ENCODE measurements at regions not wholly inside any gene's neighbourhood (a gene's known extent, or its start where the extent isn't known, plus 50 kb on each side); places are given as distances from the start of the nearest gene placed in this dataset.

GRCh38 chr9:13879011-13879410 lies 434.9 kb downstream of the NFIB start:
- H4K20me1 ChIP-seq (ENCODE audit: insufficient read depth, low read length): no peaks in the 10 kb centered on the region
- H3K36me3 ChIP-seq (ENCODE audit: insufficient read depth, low read length): no peaks in the 10 kb centered on the region
- H3K4me1 ChIP-seq (ENCODE audit: insufficient read depth, low read length, poor library complexity, severe bottlenecking): no peaks in the 10 kb centered on the region
- intact Hi-C loops (cut with micrococcal nuclease; ENCODE audit: unreplicated experiment): no loop called here
- POLR2A ChIA-PET: interaction anchor here (1.5 kb wide), 1 partner anchor 9 kb away, joined by 4 read pairs; no protein-coding TSS in a partner anchor
- BruUV-seq (replicated peaks): no TSS peak
- no peak overlapping the region for H3K27ac ChIP-seq (ENCODE audit: low read depth, low read length, poor library complexity, severe bottlenecking)
- CTCF ChIA-PET (ENCODE audit: unreplicated experiment): no interaction called here
- no peak overlapping the region for H2AFZ ChIP-seq (ENCODE audit: low read length)
- no peaks in the 10 kb centered on the region for H3K79me2 ChIP-seq (ENCODE audit: insufficient read depth, low read depth, low read length)
- H3K9me3 ChIP-seq (ENCODE audit: low read length): no peaks in the 10 kb centered on the region
- H3K4me3 ChIP-seq (ENCODE audit: low read depth, low read length, poor library complexity, severe bottlenecking): no peak overlapping the region
- TF ChIP-seq CTCF (conservative IDR thresholded peaks at IDR 0.05; ENCODE audit: low read length) (no peak), EZH2phosphoT487 (IDR thresholded peaks at IDR 0.05; ENCODE audit: borderline replicate concordance, low read depth, low read length) (no peak)
- DNase-seq (ENCODE audit: low spot score): no peak
- H3K4me2 ChIP-seq (ENCODE audit: low read length): no peak overlapping the region
- no peaks in the 10 kb centered on the region for H3K9me2 ChIP-seq (ENCODE audit: insufficient read depth, low read length)

GRCh38 chr9:13878241-13878711 lies 435.7 kb downstream of the NFIB start:
- POLR2A ChIA-PET: interaction anchor here (0.5 to 1.5 kb wide), 4 partner anchors 8 to 351 kb away, joined by 3 to 6 read pairs (median 4); no protein-coding TSS in a partner anchor
- TF ChIP-seq EZH2phosphoT487 (IDR thresholded peaks at IDR 0.05; ENCODE audit: borderline replicate concordance, low read depth, low read length) (no peak), CTCF (conservative IDR thresholded peaks at IDR 0.05; ENCODE audit: low read length) (no peak)

GRCh38 chr9:13876741-13877140 lies 437.2 kb downstream of the NFIB start:
- Histone ChIP-seq H4K20me1 (ENCODE audit: insufficient read depth, low read length) (no peaks in the 10 kb centered on the region), H3K4me3 (ENCODE audit: low read depth, low read length, poor library complexity, severe bottlenecking) (no peak overlapping the region), H3K36me3 (ENCODE audit: insufficient read depth, low read length) (no peaks in the 10 kb centered on the region), H3K4me1 (ENCODE audit: insufficient read depth, low read length, poor library complexity, severe bottlenecking) (no peaks in the 10 kb centered on the region), H3K9me3 (ENCODE audit: low read length) (no peaks in the 10 kb centered on the region), H2AFZ (ENCODE audit: low read length) (no peak overlapping the region), H3K27ac (ENCODE audit: low read depth, low read length, poor library complexity, severe bottlenecking) (no peak overlapping the region), H3K4me2 (ENCODE audit: low read length) (no peak overlapping the region), H3K79me2 (ENCODE audit: insufficient read depth, low read depth, low read length) (no peaks in the 10 kb centered on the region), H3K9me2 (ENCODE audit: insufficient read depth, low read length) (no peaks in the 10 kb centered on the region)
- CTCF ChIA-PET (ENCODE audit: unreplicated experiment): no interaction called here
- TF ChIP-seq EZH2phosphoT487 (IDR thresholded peaks at IDR 0.05; ENCODE audit: borderline replicate concordance, low read depth, low read length) (no peak), CTCF (conservative IDR thresholded peaks at IDR 0.05; ENCODE audit: low read length) (no peak)
- no TSS peak for BruUV-seq (replicated peaks)
- intact Hi-C loops (cut with micrococcal nuclease; ENCODE audit: unreplicated experiment): no loop called here
- POLR2A ChIA-PET: interaction anchor here (0.7 kb wide), 1 partner anchor 116 kb away, joined by 3 read pairs; no protein-coding TSS in a partner anchor
- DNase-seq (ENCODE audit: low spot score): no peak

More at GRCh38 chr9:13878241-13878711, 435.7 kb downstream of the NFIB start:
- CTCF ChIA-PET (ENCODE audit: unreplicated experiment): no interaction called here
- Histone ChIP-seq H3K4me3 (ENCODE audit: low read depth, low read length, poor library complexity, severe bottlenecking) (no peak overlapping the region), H3K79me2 (ENCODE audit: insufficient read depth, low read depth, low read length) (no peaks in the 10 kb centered on the region), H4K20me1 (ENCODE audit: insufficient read depth, low read length) (no peaks in the 10 kb centered on the region), H2AFZ (ENCODE audit: low read length) (no peak overlapping the region), H3K4me1 (ENCODE audit: insufficient read depth, low read length, poor library complexity, severe bottlenecking) (no peaks in the 10 kb centered on the region), H3K4me2 (ENCODE audit: low read length) (no peak overlapping the region), H3K36me3 (ENCODE audit: insufficient read depth, low read length) (no peaks in the 10 kb centered on the region), H3K9me3 (ENCODE audit: low read length) (no peaks in the 10 kb centered on the region), H3K27ac (ENCODE audit: low read depth, low read length, poor library complexity, severe bottlenecking) (no peak overlapping the region), H3K9me2 (ENCODE audit: insufficient read depth, low read length) (no peaks in the 10 kb centered on the region)
- intact Hi-C loops (cut with micrococcal nuclease; ENCODE audit: unreplicated experiment): no loop called here
- no peak for DNase-seq (ENCODE audit: low spot score)
- no TSS peak for BruUV-seq (replicated peaks)

Measured in OCI-LY7 (cell line).